ENCODE measurements at regions not wholly inside any gene's neighbourhood (a gene's known extent, or its start where the extent isn't known, plus 50 kb on each side); places are given as distances from the start of the nearest gene placed in this dataset.

DNA sequence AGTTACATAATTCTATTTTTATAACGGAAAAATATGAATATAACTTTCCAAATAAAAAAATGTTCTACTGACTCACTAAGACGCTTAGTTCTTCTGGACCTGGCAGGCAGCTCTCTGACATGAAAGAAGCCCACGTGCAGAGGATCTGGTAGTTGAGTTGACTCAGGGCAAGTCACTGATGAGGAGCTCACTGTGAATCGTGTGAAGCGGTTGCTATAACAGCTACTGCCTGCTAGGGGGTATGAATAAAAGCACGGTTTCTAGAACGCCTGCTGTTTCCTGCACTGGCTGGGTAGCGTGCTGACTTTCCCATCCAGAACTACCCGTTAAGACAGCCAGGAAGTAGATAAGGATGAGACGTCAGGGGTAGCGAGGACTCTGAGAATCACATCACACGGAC, 54.7 kb upstream of the WASF3 start:
- Histone ChIP-seq H3K4me3 (ENCODE audit: insufficient read length, low read depth) (no peak overlapping the region), H3K9me3 (ENCODE audit: insufficient read depth, low read length) (no peaks in the 10 kb centered on the region), H3K27me3 (ENCODE audit: insufficient read depth, insufficient read length) (no peaks in the 10 kb centered on the region), H3K4me1 (ENCODE audit: insufficient read depth, insufficient read length) (no peaks in the 10 kb centered on the region), H3K36me3 (ENCODE audit: insufficient read depth, insufficient read length, low read length) (no peaks in the 10 kb centered on the region), H3K9ac (ENCODE audit: insufficient read length, low read depth) (no peak overlapping the region)
- no peak for TF ChIP-seq YY1 (IDR thresholded peaks at IDR 0.05; ENCODE audit: insufficient read depth, insufficient read length)
- TF ChIP-seq SUZ12 (IDR thresholded peaks at IDR 0.05; ENCODE audit: extremely low read depth, insufficient read depth, insufficient read length), result no peak
- TF ChIP-seq ZNF274 (IDR thresholded peaks at IDR 0.05; ENCODE audit: low read depth, low read length), result no peak
- DNase-seq (ENCODE audit: low read depth, low spot score), result no peak

DNA sequence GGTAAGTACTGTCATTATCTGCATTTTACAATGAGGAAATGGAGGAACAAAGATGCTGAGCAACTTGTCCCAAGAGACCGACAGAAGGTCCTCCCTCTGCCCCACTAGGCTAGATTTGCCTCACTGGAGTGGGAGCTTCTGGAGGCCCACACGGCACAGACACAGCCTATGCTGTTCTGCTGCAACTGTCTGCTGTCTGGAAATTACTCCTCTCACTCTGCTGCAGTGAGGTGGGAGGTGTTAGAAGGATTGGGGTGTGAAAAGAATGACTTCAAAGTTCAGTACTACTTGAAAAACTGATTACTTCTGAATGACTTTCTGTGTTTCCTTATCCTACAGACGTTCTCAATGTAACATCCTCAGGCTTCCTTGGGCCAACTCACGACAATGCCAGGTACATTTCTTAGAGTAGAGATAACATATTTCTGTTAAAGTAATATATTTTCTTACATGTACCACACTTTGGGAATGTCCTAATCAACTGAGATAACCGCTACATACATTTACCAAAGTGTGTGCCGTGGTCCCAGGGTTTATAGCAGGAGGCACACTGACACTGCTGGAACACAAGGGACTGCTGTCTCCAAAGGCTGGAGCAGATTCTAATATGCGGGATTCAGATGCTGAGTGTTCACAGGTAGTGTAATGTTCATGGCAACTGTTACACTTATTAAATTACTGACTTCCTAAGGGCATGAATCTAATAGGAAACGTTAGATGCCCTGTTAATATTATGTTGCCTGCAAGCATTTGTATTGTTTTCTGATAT, 53.5 kb upstream of the WASF3 start:
- TF ChIP-seq YY1 (IDR thresholded peaks at IDR 0.05; ENCODE audit: insufficient read depth, insufficient read length) (no peak), ZNF274 (IDR thresholded peaks at IDR 0.05; ENCODE audit: low read depth, low read length) (no peak), SUZ12 (IDR thresholded peaks at IDR 0.05; ENCODE audit: extremely low read depth, insufficient read depth, insufficient read length) (no peak)
- no peaks in the 10 kb centered on the region for H3K27me3 ChIP-seq (ENCODE audit: insufficient read depth, insufficient read length)
- H3K36me3 ChIP-seq (ENCODE audit: insufficient read depth, insufficient read length, low read length), result no peaks in the 10 kb centered on the region
- DNase-seq (ENCODE audit: low read depth, low spot score), result no peak
- H3K4me1 ChIP-seq (ENCODE audit: insufficient read depth, insufficient read length), result no peaks in the 10 kb centered on the region
- no peak overlapping the region for H3K9ac ChIP-seq (ENCODE audit: insufficient read length, low read depth)
- H3K4me3 ChIP-seq (ENCODE audit: insufficient read length, low read depth), result no peak overlapping the region
- H3K9me3 ChIP-seq (ENCODE audit: insufficient read depth, low read length), result peaks cover 9% of the 10 kb centered on the region; the same call in 1 of the 2 replicates
